ENCODE measurements at regions not wholly inside any gene's neighbourhood (a gene's known extent, or its start where the extent isn't known, plus 50 kb on each side); places are given as distances from the start of the nearest gene placed in this dataset.
A peak's percentile ranks its signal among the peaks of the same experiment; 100 is the strongest.

GRCh38 chr4:111512081-111512783 is 633.0 kb upstream of the FAM241A start:
- FAIRE-seq: no peak

- FAIRE-seq: no peak
Observed at GRCh38 chr4:111519683-111520082, 625.6 kb upstream of the FAM241A start.

GRCh38 chr4:111530446-111530845 is 614.8 kb upstream of the FAM241A start:
- FAIRE-seq: no peak

- no peak for FAIRE-seq
Observed at GRCh38 chr4:111535792-111536191, 609.5 kb upstream of the FAM241A start.

GRCh38 chr4:111537165-111537564 is 608.1 kb upstream of the FAM241A start:
- no peak for FAIRE-seq

GRCh38 chr4:111537871-111538270 is 607.4 kb upstream of the FAM241A start:
- FAIRE-seq: no peak

GRCh38 chr4:111540671-111541070 is 604.6 kb upstream of the FAM241A start:
- no peak for FAIRE-seq

- no peak for FAIRE-seq
Observed at GRCh38 chr4:111542056-111542455, 603.2 kb upstream of the FAM241A start.

GRCh38 chr4:111546881-111547280 is 598.4 kb upstream of the FAM241A start:
- no peak for FAIRE-seq

GRCh38 chr4:111556141-111556781 is 589.0 kb upstream of the FAM241A start:
- FAIRE-seq: no peak

- no peak for FAIRE-seq
Observed at GRCh38 chr4:111556851-111557250, 588.4 kb upstream of the FAM241A start.

- FAIRE-seq: no peak
Observed at GRCh38 chr4:111562826-111563225, 582.4 kb upstream of the FAM241A start.

GRCh38 chr4:111572470-111572869 is 572.8 kb upstream of the FAM241A start:
- no peak for FAIRE-seq

- FAIRE-seq: no peak
Observed at GRCh38 chr4:111573386-111573785, 571.9 kb upstream of the FAM241A start.

- FAIRE-seq: peak; percentile 68
Observed at GRCh38 chr4:111579767-111580166, 565.5 kb upstream of the FAM241A start.

- no peak for FAIRE-seq
Observed at GRCh38 chr4:111595456-111595855, 549.8 kb upstream of the FAM241A start.

- no peak for FAIRE-seq
Observed at GRCh38 chr4:111596491-111596890, 548.8 kb upstream of the FAM241A start.

GRCh38 chr4:111601671-111602070 is 543.6 kb upstream of the FAM241A start:
- FAIRE-seq: no peak

GRCh38 chr4:111602848-111603247 is 542.4 kb upstream of the FAM241A start:
- no peak for FAIRE-seq

- no peak for FAIRE-seq
Observed at GRCh38 chr4:111605111-111605510, 540.1 kb upstream of the FAM241A start.

GRCh38 chr4:111610681-111611080 is 534.6 kb upstream of the FAM241A start:
- no peak for FAIRE-seq

- no peak for FAIRE-seq
Observed at GRCh38 chr4:111618908-111619307, 526.3 kb upstream of the FAM241A start.

GRCh38 chr4:111628437-111628836 is 516.8 kb upstream of the FAM241A start:
- no peak for FAIRE-seq

GRCh38 chr4:111630705-111631104 is 514.5 kb upstream of the FAM241A start:
- FAIRE-seq: peak; percentile 79
